ENCODE measurements at regions not wholly inside any gene's neighbourhood (a gene's known extent, or its start where the extent isn't known, plus 50 kb on each side); places are given as distances from the start of the nearest gene placed in this dataset.

- H3K27ac ChIP-seq (ENCODE audit: low read depth, low read length, poor library complexity, severe bottlenecking) = no peak overlapping the region
- intact Hi-C loops (cut with micrococcal nuclease; ENCODE audit: unreplicated experiment) = no loop called here
- no peak overlapping the region for H3K4me3 ChIP-seq (ENCODE audit: low read depth, low read length, poor library complexity, severe bottlenecking)
- TF ChIP-seq EZH2phosphoT487 (IDR thresholded peaks at IDR 0.05; ENCODE audit: borderline replicate concordance, low read depth, low read length) = no peak
- TF ChIP-seq CTCF (conservative IDR thresholded peaks at IDR 0.05; ENCODE audit: low read length) = no peak
- no peaks in the 10 kb centered on the region for H3K4me1 ChIP-seq (ENCODE audit: insufficient read depth, low read length, poor library complexity, severe bottlenecking)
- H4K20me1 ChIP-seq (ENCODE audit: insufficient read depth, low read length) = no peaks in the 10 kb centered on the region
- no TSS peak for BruUV-seq (replicated peaks)
- H3K79me2 ChIP-seq (ENCODE audit: insufficient read depth, low read depth, low read length) = no peaks in the 10 kb centered on the region
- CTCF ChIA-PET (ENCODE audit: unreplicated experiment) = no interaction called here
- no peak for DNase-seq (ENCODE audit: low spot score)
- H3K9me2 ChIP-seq (ENCODE audit: insufficient read depth, low read length) = no peaks in the 10 kb centered on the region
- no peaks in the 10 kb centered on the region for H3K36me3 ChIP-seq (ENCODE audit: insufficient read depth, low read length)
- no peaks in the 10 kb centered on the region for H3K9me3 ChIP-seq (ENCODE audit: low read length)
- H2AFZ ChIP-seq (ENCODE audit: low read length) = no peak overlapping the region
- POLR2A ChIA-PET = no interaction called here
- no peak overlapping the region for H3K4me2 ChIP-seq (ENCODE audit: low read length)
Measured at GRCh38 chr4:176920694-176921093, 128.0 kb upstream of the VEGFC start.

- Histone ChIP-seq H4K20me1 (ENCODE audit: insufficient read depth, low read length) (no peaks in the 10 kb centered on the region), H3K9me3 (ENCODE audit: low read length) (no peaks in the 10 kb centered on the region), H3K4me2 (ENCODE audit: low read length) (no peak overlapping the region), H3K4me3 (ENCODE audit: low read depth, low read length, poor library complexity, severe bottlenecking) (no peak overlapping the region), H3K4me1 (ENCODE audit: insufficient read depth, low read length, poor library complexity, severe bottlenecking) (no peaks in the 10 kb centered on the region), H3K36me3 (ENCODE audit: insufficient read depth, low read length) (no peaks in the 10 kb centered on the region), H3K79me2 (ENCODE audit: insufficient read depth, low read depth, low read length) (no peaks in the 10 kb centered on the region), H3K9me2 (ENCODE audit: insufficient read depth, low read length) (no peaks in the 10 kb centered on the region), H3K27ac (ENCODE audit: low read depth, low read length, poor library complexity, severe bottlenecking) (no peak overlapping the region), H2AFZ (ENCODE audit: low read length) (no peak overlapping the region)
- no peak for DNase-seq (ENCODE audit: low spot score)
- ChIA-PET POLR2A (no interaction called here), CTCF (ENCODE audit: unreplicated experiment) (no interaction called here)
- no peak for TF ChIP-seq CTCF (conservative IDR thresholded peaks at IDR 0.05; ENCODE audit: low read length)
- TF ChIP-seq EZH2phosphoT487 (IDR thresholded peaks at IDR 0.05; ENCODE audit: borderline replicate concordance, low read depth, low read length) = no peak
- no TSS peak for BruUV-seq (replicated peaks)
- intact Hi-C loops (cut with micrococcal nuclease; ENCODE audit: unreplicated experiment) = no loop called here
Measured at GRCh38 chr4:176921256-176921655, 128.5 kb upstream of the VEGFC start.

GRCh38 chr4:176924238-176924637 lies 131.5 kb upstream of the VEGFC start:
- Histone ChIP-seq H3K36me3 (ENCODE audit: insufficient read depth, low read length) (no peaks in the 10 kb centered on the region), H3K4me2 (ENCODE audit: low read length) (no peak overlapping the region), H3K4me1 (ENCODE audit: insufficient read depth, low read length, poor library complexity, severe bottlenecking) (no peaks in the 10 kb centered on the region), H3K9me3 (ENCODE audit: low read length) (no peaks in the 10 kb centered on the region), H4K20me1 (ENCODE audit: insufficient read depth, low read length) (no peaks in the 10 kb centered on the region), H3K9me2 (ENCODE audit: insufficient read depth, low read length) (no peaks in the 10 kb centered on the region), H3K79me2 (ENCODE audit: insufficient read depth, low read depth, low read length) (no peaks in the 10 kb centered on the region), H2AFZ (ENCODE audit: low read length) (no peak overlapping the region), H3K27ac (ENCODE audit: low read depth, low read length, poor library complexity, severe bottlenecking) (no peak overlapping the region), H3K4me3 (ENCODE audit: low read depth, low read length, poor library complexity, severe bottlenecking) (no peak overlapping the region)
- BruUV-seq (replicated peaks) = no TSS peak
- CTCF ChIA-PET (ENCODE audit: unreplicated experiment) = no interaction called here
- intact Hi-C loops (cut with micrococcal nuclease; ENCODE audit: unreplicated experiment) = no loop called here
- no peak for TF ChIP-seq EZH2phosphoT487 (IDR thresholded peaks at IDR 0.05; ENCODE audit: borderline replicate concordance, low read depth, low read length)
- POLR2A ChIA-PET = no interaction called here
- no peak for DNase-seq (ENCODE audit: low spot score)
